Gastroesophageal sphincter (tissue), 3 donors: ENCODE measurements at regions not wholly inside any gene's neighbourhood (a gene's known extent, or its start where the extent isn't known, plus 50 kb on each side); places are given as distances from the start of the nearest gene placed in this dataset.

Experiments
- POLR2A ChIP-seq, 2 donors: fragments of 450-650 bp; IDR thresholded peaks; one replicate each; pipeline ENCODE4 v1.6.1; 2017; ENCODE audit warnings: antibody characterized with exemption in 2 of 2, mild to moderate bottlenecking in 2 of 2, moderate library complexity in 1 of 2
- POLR2AphosphoS5 ChIP-seq: sonication (generic); formaldehyde crosslinking; IDR thresholded peaks from one replicate; pipeline ENCODE4 v1.6.1; 2017; ENCODE audit warnings: antibody characterized with exemption
- TF ChIP-seq, protein P1 (sequence below), 4 experiments: fragments of 200-600 bp in 2 of 4; fragments of 450-650 bp in 2 of 4; sonication (generic) in 1 of 4; IDR thresholded peaks; one replicate each; pipeline ENCODE4 v1.5.1; 2017 to 2019; ENCODE audit warnings: antibody characterized with exemption in 4 of 4, mild to moderate bottlenecking in 2 of 4, moderate library complexity in 2 of 4

DNA sequence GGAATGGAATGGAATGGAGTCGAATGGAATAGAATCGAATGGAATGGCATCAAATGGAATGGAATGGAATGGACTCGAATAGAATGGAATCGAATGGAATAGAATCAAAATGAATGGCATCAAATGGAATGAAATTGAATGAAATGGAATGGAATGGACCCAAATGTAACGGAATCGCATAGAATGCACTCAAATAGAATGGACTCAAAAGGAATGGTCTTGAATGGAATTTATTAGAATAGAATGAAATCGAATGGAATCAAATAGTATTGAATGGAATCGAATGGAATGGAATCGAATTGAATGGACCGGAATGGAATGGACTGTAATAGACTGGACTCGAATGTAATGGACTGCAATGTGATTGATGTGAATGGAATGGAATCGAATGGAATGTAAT, 501.4 kb upstream of the WSB1 start:
- TF ChIP-seq, protein P1, sequence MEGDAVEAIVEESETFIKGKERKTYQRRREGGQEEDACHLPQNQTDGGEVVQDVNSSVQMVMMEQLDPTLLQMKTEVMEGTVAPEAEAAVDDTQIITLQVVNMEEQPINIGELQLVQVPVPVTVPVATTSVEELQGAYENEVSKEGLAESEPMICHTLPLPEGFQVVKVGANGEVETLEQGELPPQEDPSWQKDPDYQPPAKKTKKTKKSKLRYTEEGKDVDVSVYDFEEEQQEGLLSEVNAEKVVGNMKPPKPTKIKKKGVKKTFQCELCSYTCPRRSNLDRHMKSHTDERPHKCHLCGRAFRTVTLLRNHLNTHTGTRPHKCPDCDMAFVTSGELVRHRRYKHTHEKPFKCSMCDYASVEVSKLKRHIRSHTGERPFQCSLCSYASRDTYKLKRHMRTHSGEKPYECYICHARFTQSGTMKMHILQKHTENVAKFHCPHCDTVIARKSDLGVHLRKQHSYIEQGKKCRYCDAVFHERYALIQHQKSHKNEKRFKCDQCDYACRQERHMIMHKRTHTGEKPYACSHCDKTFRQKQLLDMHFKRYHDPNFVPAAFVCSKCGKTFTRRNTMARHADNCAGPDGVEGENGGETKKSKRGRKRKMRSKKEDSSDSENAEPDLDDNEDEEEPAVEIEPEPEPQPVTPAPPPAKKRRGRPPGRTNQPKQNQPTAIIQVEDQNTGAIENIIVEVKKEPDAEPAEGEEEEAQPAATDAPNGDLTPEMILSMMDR (IDR thresholded peaks at IDR 0.05) = no peak
- TF ChIP-seq POLR2A (IDR thresholded peaks at IDR 0.05) (no peak), POLR2AphosphoS5 (no peak)
